Subcutaneous abdominal adipose tissue (tissue), 5 donors: ENCODE measurements at regions not wholly inside any gene's neighbourhood (a gene's known extent, or its start where the extent isn't known, plus 50 kb on each side); places are given as distances from the start of the nearest gene placed in this dataset.
"Not testable (repeated sequence)": the region's sequence is repeated elsewhere in the genome, so short reads cannot be mapped to it uniquely, and the experiment has no call there.

Source experiments
- H3K27ac ChIP-seq: one replicate; pipeline ENCODE4 v1.7.0; 2013; ENCODE audit warnings: low read depth, mild to moderate bottlenecking, inconsistent platforms, low read length, moderate library complexity
- H3K27me3 ChIP-seq, 5 donors: one replicate each; pipeline ENCODE4 v1.7.0; 2013; ENCODE audit warnings: low read length in 5 of 5, inconsistent platforms in 1 of 5; ENCODE audit not compliant: control insufficient read depth in 5 of 5, insufficient read depth in 4 of 5
- H3K36me3 ChIP-seq, 5 donors: one replicate each; pipeline ENCODE4 v1.7.0; 2013; ENCODE audit warnings: low read length in 5 of 5; ENCODE audit not compliant: control insufficient read depth in 5 of 5, insufficient read depth in 5 of 5
- H3K4me1 ChIP-seq, 5 donors: one replicate each; pipeline ENCODE4 v1.7.0; 2013; ENCODE audit warnings: low read length in 5 of 5, mild to moderate bottlenecking in 3 of 5, moderate library complexity in 1 of 5; ENCODE audit not compliant: control insufficient read depth in 5 of 5, insufficient read depth in 5 of 5
- H3K4me3 ChIP-seq, 5 donors: one replicate each; pipeline ENCODE4 v1.7.0; 2013; ENCODE audit warnings: low read length in 5 of 5, low read depth in 1 of 5
- H3K9ac ChIP-seq, 5 donors: one replicate each; pipeline ENCODE4 v1.7.0; 2013; ENCODE audit warnings: low read length in 5 of 5, mild to moderate bottlenecking in 4 of 5, moderate library complexity in 3 of 5
- H3K9me3 ChIP-seq, 5 donors: one replicate each; pipeline ENCODE4 v1.7.0; 2013; ENCODE audit warnings: low read length in 5 of 5; ENCODE audit not compliant: control insufficient read depth in 5 of 5
- donor health status: healthy.
- donor health status: healthy.
- donor health status: healthy.
- donor health status: healthy.
- donor health status: healthy.

GRCh38 chr1:120357046-120357445, 57.8 kb upstream of the NBPF8 start:
- not testable (repeated sequence) for H3K4me1 ChIP-seq, H3K27ac ChIP-seq, H3K9me3 ChIP-seq, H3K27me3 ChIP-seq, H3K36me3 ChIP-seq, H3K9ac ChIP-seq, H3K4me3 ChIP-seq

GRCh38 chr1:120356170-120356569, 58.7 kb upstream of the NBPF8 start:
- not testable (repeated sequence) for H3K36me3 ChIP-seq, H3K27me3 ChIP-seq, H3K4me3 ChIP-seq, H3K4me1 ChIP-seq, H3K9ac ChIP-seq, H3K27ac ChIP-seq, H3K9me3 ChIP-seq

- not testable (repeated sequence) for H3K36me3 ChIP-seq, H3K9ac ChIP-seq, H3K27ac ChIP-seq, H3K4me1 ChIP-seq, H3K27me3 ChIP-seq, H3K9me3 ChIP-seq
- H3K4me3 ChIP-seq = peak overlapping the region in 1 of 5 donors; percentile 6
Measured at GRCh38 chr1:120354618-120355184, 60.1 kb upstream of the NBPF8 start.

- Histone ChIP-seq H3K4me3 (peak overlapping the region in 2 of 5 donors; percentile 22 to 30), H3K9ac (peak overlapping the region in 1 of 5 donors; percentile 32)
- H3K4me1 ChIP-seq, H3K27ac ChIP-seq, H3K27me3 ChIP-seq, H3K9me3 ChIP-seq, H3K36me3 ChIP-seq: not testable (repeated sequence)
Measured at GRCh38 chr1:120342231-120343073, 72.4 kb upstream of the NBPF8 start.

- H3K4me1 ChIP-seq, H3K9me3 ChIP-seq, H3K27me3 ChIP-seq, H3K27ac ChIP-seq, H3K36me3 ChIP-seq: not testable (repeated sequence)
- peak overlapping the region in 2 of 5 donors; percentile 41 to 42 for H3K9ac ChIP-seq
- H3K4me3 ChIP-seq = peak overlapping the region; percentile 44 to 77 (median 60)
Measured at GRCh38 chr1:120341756-120342155, 73.1 kb upstream of the NBPF8 start.

GRCh38 chr1:120340838-120341751, 73.7 kb upstream of the NBPF8 start:
- not testable (repeated sequence) for H3K4me1 ChIP-seq, H3K9me3 ChIP-seq, H3K36me3 ChIP-seq, H3K27ac ChIP-seq, H3K27me3 ChIP-seq
- H3K9ac ChIP-seq = peak overlapping the region in 1 of 5 donors; percentile 42
- peak overlapping the region; percentile 44 to 77 (median 60) for H3K4me3 ChIP-seq

GRCh38 chr1:120315738-120316137, 99.1 kb upstream of the NBPF8 start:
- not testable (repeated sequence) for H3K27ac ChIP-seq, H3K4me3 ChIP-seq

GRCh38 chr1:120311930-120312329, 102.9 kb upstream of the NBPF8 start:
- not testable (repeated sequence) for H3K9me3 ChIP-seq

More at GRCh38 chr1:120315738-120316137, 99.1 kb upstream of the NBPF8 start:
- H3K9ac ChIP-seq, H3K36me3 ChIP-seq, H3K9me3 ChIP-seq, H3K4me1 ChIP-seq, H3K27me3 ChIP-seq: not testable (repeated sequence)

GRCh38 chr1:120308940-120309578, 105.8 kb upstream of the NBPF8 start:
- not testable (repeated sequence) for H3K4me1 ChIP-seq, H3K36me3 ChIP-seq, H3K4me3 ChIP-seq, H3K9ac ChIP-seq, H3K9me3 ChIP-seq, H3K27ac ChIP-seq, H3K27me3 ChIP-seq

More at GRCh38 chr1:120311930-120312329, 102.9 kb upstream of the NBPF8 start:
- H3K9ac ChIP-seq, H3K4me1 ChIP-seq, H3K4me3 ChIP-seq, H3K36me3 ChIP-seq, H3K27ac ChIP-seq, H3K27me3 ChIP-seq: not testable (repeated sequence)
